Activated T-helper 2 cell treated with anti-CD3 and anti-CD28 coated beads, Interferon-gamma antibody, Interleukin-2, Interleukin-4, amounts not matched to agents 10 μg/mL and 5 μg/mL and 100 μg/mL, durations not matched to agents 14 hours and 24 hours and 36 hours (primary cell): ENCODE measurements at regions not wholly inside any gene's neighbourhood (a gene's known extent, or its start where the extent isn't known, plus 50 kb on each side); places are given as distances from the start of the nearest gene placed in this dataset.

Experiments used
- DNase-seq: peaks from one replicate; pipeline ENCODE4 v3.0.0; 2021; ENCODE audit warnings: low spot score
- H3K27ac Mint-ChIP-seq: one replicate; pipeline ENCODE4 v1.8.0; 2021; ENCODE audit warnings: mixed read lengths
- H3K27me3 Mint-ChIP-seq: one replicate; pipeline ENCODE4 v1.8.0; 2021; ENCODE audit warnings: low read depth, mixed read lengths
- H3K36me3 Mint-ChIP-seq: one replicate; pipeline ENCODE4 v1.8.0; 2021; ENCODE audit warnings: low read depth, mixed read lengths
- H3K4me1 Mint-ChIP-seq: one replicate; pipeline ENCODE4 v1.8.0; 2021; ENCODE audit warnings: low read depth, mixed read lengths
- H3K4me3 Mint-ChIP-seq: one replicate; pipeline ENCODE4 v1.8.0; 2021; ENCODE audit warnings: low read depth, mild to moderate bottlenecking, moderate library complexity, mixed read lengths
- H3K9me3 Mint-ChIP-seq: one replicate; pipeline ENCODE4 v1.8.0; 2021; ENCODE audit warnings: mixed read lengths
- intact Hi-C: fragments of 100-400 bp; cut with micrococcal nuclease; formaldehyde crosslinking; loops from one replicate; pipeline ENCODE4 v1.15.1; 2023

GRCh38 chr14:87508333-87508732, 484.6 kb downstream of the GALC start:
- Mint-ChIP-seq H3K9me3 (peaks cover 5% of the 10 kb centered on the region), H3K36me3 (no peaks in the 10 kb centered on the region), H3K4me3 (no peak overlapping the region), H3K27me3 (no peaks in the 10 kb centered on the region), H3K4me1 (no peaks in the 10 kb centered on the region), H3K27ac (no peak overlapping the region)
- DNase-seq: no peak
- intact Hi-C loops: no loop called here

GRCh38 chr14:87503711-87504110, 489.3 kb downstream of the GALC start:
- H3K36me3 Mint-ChIP-seq: no peaks in the 10 kb centered on the region
- H3K27ac Mint-ChIP-seq: no peak overlapping the region

DNA sequence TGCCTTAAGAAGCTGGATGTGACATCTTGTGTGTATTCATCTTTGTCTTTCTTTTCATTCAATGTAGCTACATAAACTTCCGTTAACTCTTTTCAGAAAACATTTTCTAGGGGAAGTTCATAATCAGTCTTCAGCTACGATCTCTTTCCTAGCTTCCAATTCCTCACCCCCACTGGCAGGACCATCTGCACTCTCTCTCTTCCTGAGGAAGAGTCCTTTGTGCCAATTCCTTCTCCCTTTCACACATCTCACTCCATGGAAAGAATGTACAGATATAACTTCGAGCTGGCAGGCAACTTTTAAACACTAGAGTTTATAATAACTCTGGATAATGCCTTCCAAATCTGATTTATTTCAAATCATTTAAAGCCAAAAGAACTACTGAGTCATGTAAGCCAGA, 495.7 kb downstream of the GALC start:
- DNase-seq: no peak
- intact Hi-C loops: no loop called here
- H3K36me3 Mint-ChIP-seq: no peaks in the 10 kb centered on the region
- H3K4me1 Mint-ChIP-seq: no peaks in the 10 kb centered on the region
- no peak overlapping the region for H3K4me3 Mint-ChIP-seq
- no peaks in the 10 kb centered on the region for H3K9me3 Mint-ChIP-seq
- no peaks in the 10 kb centered on the region for H3K27me3 Mint-ChIP-seq
- no peak overlapping the region for H3K27ac Mint-ChIP-seq

More at GRCh38 chr14:87503711-87504110, 489.3 kb downstream of the GALC start:
- intact Hi-C loops: no loop called here
- H3K4me3 Mint-ChIP-seq: no peak overlapping the region
- no peaks in the 10 kb centered on the region for H3K27me3 Mint-ChIP-seq
- H3K4me1 Mint-ChIP-seq: no peaks in the 10 kb centered on the region
- peaks cover 6% of the 10 kb centered on the region for H3K9me3 Mint-ChIP-seq
- no peak for DNase-seq

DNA sequence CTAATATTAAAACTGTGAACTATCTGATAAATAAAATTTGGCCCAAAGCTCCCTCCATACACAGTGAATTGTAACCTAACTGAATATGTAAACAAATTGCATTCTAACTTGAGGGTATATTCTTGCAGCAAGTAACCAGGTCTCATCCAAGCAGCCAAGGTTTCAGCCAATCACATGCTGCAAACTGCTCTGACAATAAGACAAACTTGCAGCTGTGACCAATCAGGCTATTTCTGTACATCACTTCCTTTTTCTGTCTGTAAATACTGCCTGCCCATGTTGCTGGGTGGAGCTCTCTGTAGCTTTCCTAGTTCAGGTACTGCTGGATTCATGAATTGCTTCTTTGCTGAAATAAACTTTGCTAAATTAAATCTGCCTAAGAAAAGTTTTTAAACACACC, 499.0 kb downstream of the GALC start:
- intact Hi-C loops: no loop called here
- H3K9me3 Mint-ChIP-seq: peaks cover 3% of the 10 kb centered on the region
- no peak overlapping the region for H3K4me3 Mint-ChIP-seq

GRCh38 chr14:87492561-87492960, 500.4 kb downstream of the GALC start:
- H3K27me3 Mint-ChIP-seq: no peaks in the 10 kb centered on the region
- H3K4me3 Mint-ChIP-seq: no peak overlapping the region
- no peak overlapping the region for H3K27ac Mint-ChIP-seq
- H3K9me3 Mint-ChIP-seq: peaks cover 3% of the 10 kb centered on the region
- no peaks in the 10 kb centered on the region for H3K4me1 Mint-ChIP-seq
- H3K36me3 Mint-ChIP-seq: no peaks in the 10 kb centered on the region
- intact Hi-C loops: no loop called here
- no peak for DNase-seq

More for the DNA sequence above, 499.0 kb downstream of the GALC start:
- Mint-ChIP-seq H3K27ac (no peak overlapping the region), H3K36me3 (no peaks in the 10 kb centered on the region), H3K27me3 (no peaks in the 10 kb centered on the region), H3K4me1 (no peaks in the 10 kb centered on the region)
- no peak for DNase-seq

GRCh38 chr14:87491816-87492215, 501.2 kb downstream of the GALC start:
- intact Hi-C loops: no loop called here
- Mint-ChIP-seq H3K4me3 (no peak overlapping the region), H3K27ac (no peak overlapping the region), H3K4me1 (no peaks in the 10 kb centered on the region), H3K36me3 (no peaks in the 10 kb centered on the region), H3K27me3 (no peaks in the 10 kb centered on the region), H3K9me3 (peaks cover 3% of the 10 kb centered on the region)
- no peak for DNase-seq

DNA sequence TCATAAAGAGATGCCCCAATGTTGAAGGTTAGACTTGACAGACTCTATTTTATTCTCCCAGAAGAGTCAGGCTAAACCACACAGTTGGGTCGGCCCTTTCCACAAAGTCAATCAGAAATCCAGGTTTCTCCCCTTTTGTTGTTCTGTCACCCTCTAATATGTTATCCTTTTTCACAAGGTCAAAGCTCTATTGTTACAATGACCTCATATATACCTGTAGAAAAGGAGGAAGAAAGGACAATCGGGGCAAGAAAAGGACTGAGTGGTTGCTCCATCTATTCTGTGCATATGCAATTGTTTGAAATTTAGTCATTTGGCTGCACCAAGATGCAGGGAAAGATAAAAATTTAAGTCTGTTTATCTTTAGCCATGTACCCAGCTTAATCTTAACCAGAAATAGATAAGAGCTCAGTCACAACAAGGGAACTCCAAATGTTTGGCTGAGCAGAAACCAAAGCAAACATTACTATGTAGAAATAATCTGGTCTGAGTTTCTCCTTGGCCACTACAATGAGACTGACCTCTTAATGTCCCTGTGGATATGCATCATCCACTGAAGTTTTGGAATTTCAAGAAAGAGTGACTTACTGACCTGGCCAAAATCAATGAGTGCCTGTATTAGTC, 503.7 kb downstream of the GALC start:
- H3K9me3 Mint-ChIP-seq: peaks cover 7% of the 10 kb centered on the region
- no peak overlapping the region for H3K27ac Mint-ChIP-seq
- intact Hi-C loops: no loop called here
- no peaks in the 10 kb centered on the region for H3K4me1 Mint-ChIP-seq
- no peak for DNase-seq
- no peaks in the 10 kb centered on the region for H3K27me3 Mint-ChIP-seq
- no peaks in the 10 kb centered on the region for H3K36me3 Mint-ChIP-seq
- no peak overlapping the region for H3K4me3 Mint-ChIP-seq

- intact Hi-C loops: no loop called here
These were observed 509.4 kb downstream of the GALC start for GRCh38 chr14:87483271-87484260.

GRCh38 chr14:87468531-87468930, 524.5 kb downstream of the GALC start:
- H3K4me1 Mint-ChIP-seq: no peaks in the 10 kb centered on the region
- intact Hi-C loops: no loop called here
- no peaks in the 10 kb centered on the region for H3K27me3 Mint-ChIP-seq
- H3K4me3 Mint-ChIP-seq: no peak overlapping the region
- peaks cover 17% of the 10 kb centered on the region for H3K9me3 Mint-ChIP-seq
- no peak for DNase-seq
- H3K27ac Mint-ChIP-seq: no peak overlapping the region
- H3K36me3 Mint-ChIP-seq: no peaks in the 10 kb centered on the region

More at GRCh38 chr14:87483271-87484260, 509.4 kb downstream of the GALC start:
- DNase-seq: no peak
- Mint-ChIP-seq H3K27me3 (no peaks in the 10 kb centered on the region), H3K9me3 (peaks cover 23% of the 10 kb centered on the region), H3K27ac (no peak overlapping the region), H3K36me3 (no peaks in the 10 kb centered on the region), H3K4me3 (no peak overlapping the region), H3K4me1 (no peaks in the 10 kb centered on the region)

- H3K27ac Mint-ChIP-seq: no peak overlapping the region
- H3K4me1 Mint-ChIP-seq: no peaks in the 10 kb centered on the region
- intact Hi-C loops: no loop called here
- H3K9me3 Mint-ChIP-seq: peaks cover 17% of the 10 kb centered on the region
- H3K27me3 Mint-ChIP-seq: no peaks in the 10 kb centered on the region
- no peak overlapping the region for H3K4me3 Mint-ChIP-seq
- DNase-seq: no peak
- H3K36me3 Mint-ChIP-seq: no peaks in the 10 kb centered on the region
These were observed 525.4 kb downstream of the GALC start for GRCh38 chr14:87467578-87467977.

- Mint-ChIP-seq H3K4me3 (no peak overlapping the region), H3K9me3 (peaks cover 11% of the 10 kb centered on the region)
These were observed 527.2 kb downstream of the GALC start for GRCh38 chr14:87465770-87466169.

DNA sequence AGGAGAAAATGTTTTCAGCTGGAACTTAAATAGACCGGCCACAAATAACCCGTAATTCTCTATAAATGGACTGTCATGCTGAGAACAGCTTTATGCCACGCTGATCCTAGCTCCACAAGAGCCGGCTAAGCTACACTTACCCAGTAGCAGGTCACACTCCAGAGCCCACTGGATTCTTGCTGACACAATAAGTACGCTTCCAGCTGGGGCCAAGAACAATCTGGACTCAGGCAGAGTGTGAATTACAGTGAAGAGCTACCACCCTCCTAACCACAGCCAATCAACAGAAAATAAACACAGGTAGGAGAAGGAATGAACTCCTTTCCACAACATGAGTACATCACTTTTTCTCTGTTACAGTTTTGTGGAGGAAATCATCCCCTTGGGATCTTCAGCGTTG, 531.3 kb downstream of the GALC start:
- no peaks in the 10 kb centered on the region for H3K27me3 Mint-ChIP-seq
- no peak overlapping the region for H3K27ac Mint-ChIP-seq
- no peaks in the 10 kb centered on the region for H3K4me1 Mint-ChIP-seq
- no peaks in the 10 kb centered on the region for H3K36me3 Mint-ChIP-seq
- intact Hi-C loops: no loop called here
- no peak overlapping the region for H3K4me3 Mint-ChIP-seq
- H3K9me3 Mint-ChIP-seq: peaks cover 11% of the 10 kb centered on the region
- DNase-seq: no peak

More at GRCh38 chr14:87465770-87466169, 527.2 kb downstream of the GALC start:
- Mint-ChIP-seq H3K27ac (no peak overlapping the region), H3K4me1 (no peaks in the 10 kb centered on the region), H3K36me3 (no peaks in the 10 kb centered on the region), H3K27me3 (no peaks in the 10 kb centered on the region)
- intact Hi-C loops: no loop called here
- no peak for DNase-seq

DNA sequence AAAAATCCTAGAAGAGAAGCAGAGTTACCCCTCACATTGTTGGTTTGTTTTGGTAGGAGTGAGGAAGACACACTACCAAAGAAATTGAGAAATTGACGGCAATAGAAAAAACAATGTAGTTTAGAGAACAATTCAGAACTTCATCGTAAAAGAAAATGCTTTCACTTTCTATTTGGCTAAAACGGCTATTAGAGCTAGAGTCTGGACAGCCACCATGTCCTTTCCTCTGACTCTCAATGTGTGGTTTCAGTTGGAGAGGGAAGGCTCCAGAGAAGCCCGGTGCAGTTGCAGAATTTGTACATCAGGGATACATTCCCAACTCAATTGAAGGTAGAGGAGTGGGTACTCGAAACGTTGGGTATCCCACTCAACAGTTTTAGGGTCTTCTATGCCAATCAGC, 535.3 kb downstream of the GALC start:
- intact Hi-C loops: no loop called here
- Mint-ChIP-seq H3K9me3 (peaks cover 11% of the 10 kb centered on the region), H3K36me3 (no peaks in the 10 kb centered on the region), H3K4me3 (no peak overlapping the region), H3K27me3 (no peaks in the 10 kb centered on the region), H3K4me1 (no peaks in the 10 kb centered on the region), H3K27ac (no peak overlapping the region)
- DNase-seq: no peak
